ENCODE measurements at regions not wholly inside any gene's neighbourhood (a gene's known extent, or its start where the extent isn't known, plus 50 kb on each side); places are given as distances from the start of the nearest gene placed in this dataset.
A peak's percentile ranks its signal among the peaks of the same experiment; 100 is the strongest.
"Not testable (repeated sequence)": the region's sequence is repeated elsewhere in the genome, so short reads cannot be mapped to it uniquely, and the experiment has no call there.

DNA sequence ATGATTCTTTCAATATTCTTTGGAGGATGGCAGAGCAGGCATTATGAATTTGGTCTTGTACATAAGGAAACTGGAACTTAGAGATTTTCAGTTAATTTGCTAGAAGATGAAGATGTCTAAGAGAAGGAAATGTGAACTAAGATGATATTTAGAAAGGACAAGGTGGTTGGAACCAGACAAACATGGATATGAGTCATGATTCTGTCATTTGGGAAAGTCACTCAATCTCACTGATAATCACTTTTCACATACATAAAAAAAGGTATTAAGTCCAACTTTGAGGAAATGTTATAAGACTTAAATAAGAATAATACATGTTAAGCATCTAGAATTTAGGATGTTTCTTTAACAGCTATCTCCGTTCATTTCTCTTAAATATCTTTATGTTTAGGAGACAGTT, 315.1 kb upstream of the COX7C start:
- H3K4me1 Mint-ChIP-seq; H3K4me3 Mint-ChIP-seq; H3K9me3 Mint-ChIP-seq; H3K27ac Mint-ChIP-seq (ENCODE audit: unreplicated experiment); H3K27me3 Mint-ChIP-seq (ENCODE audit: low read depth); H3K36me3 Mint-ChIP-seq (ENCODE audit: low read depth); DNase-seq (ENCODE audit: low read depth, low spot score): not testable (repeated sequence)

DNA sequence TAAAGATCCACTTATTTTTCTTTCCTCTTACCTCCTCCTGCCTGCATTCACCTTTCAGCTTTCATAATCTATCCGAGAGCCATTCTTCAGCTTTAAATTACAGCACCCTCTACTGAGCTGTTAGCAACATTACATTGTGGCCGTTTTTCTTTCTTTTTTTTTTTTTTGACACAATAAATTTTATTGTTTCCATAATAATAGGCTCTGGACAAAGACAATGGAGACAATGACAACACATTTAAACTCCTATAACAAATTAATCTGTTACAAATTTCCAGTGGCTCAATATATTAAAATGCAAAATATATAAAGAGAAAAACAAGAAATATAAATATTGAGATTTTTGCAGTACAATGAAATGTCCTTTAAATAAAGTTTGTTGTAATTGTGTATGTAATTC, 312.7 kb upstream of the COX7C start:
- H3K27me3 Mint-ChIP-seq (ENCODE audit: low read depth); H3K9me3 Mint-ChIP-seq; H3K27ac Mint-ChIP-seq (ENCODE audit: unreplicated experiment); H3K4me3 Mint-ChIP-seq; H3K36me3 Mint-ChIP-seq (ENCODE audit: low read depth); DNase-seq (ENCODE audit: low read depth, low spot score); H3K4me1 Mint-ChIP-seq: not testable (repeated sequence)
- TF ChIP-seq, protein P1, sequence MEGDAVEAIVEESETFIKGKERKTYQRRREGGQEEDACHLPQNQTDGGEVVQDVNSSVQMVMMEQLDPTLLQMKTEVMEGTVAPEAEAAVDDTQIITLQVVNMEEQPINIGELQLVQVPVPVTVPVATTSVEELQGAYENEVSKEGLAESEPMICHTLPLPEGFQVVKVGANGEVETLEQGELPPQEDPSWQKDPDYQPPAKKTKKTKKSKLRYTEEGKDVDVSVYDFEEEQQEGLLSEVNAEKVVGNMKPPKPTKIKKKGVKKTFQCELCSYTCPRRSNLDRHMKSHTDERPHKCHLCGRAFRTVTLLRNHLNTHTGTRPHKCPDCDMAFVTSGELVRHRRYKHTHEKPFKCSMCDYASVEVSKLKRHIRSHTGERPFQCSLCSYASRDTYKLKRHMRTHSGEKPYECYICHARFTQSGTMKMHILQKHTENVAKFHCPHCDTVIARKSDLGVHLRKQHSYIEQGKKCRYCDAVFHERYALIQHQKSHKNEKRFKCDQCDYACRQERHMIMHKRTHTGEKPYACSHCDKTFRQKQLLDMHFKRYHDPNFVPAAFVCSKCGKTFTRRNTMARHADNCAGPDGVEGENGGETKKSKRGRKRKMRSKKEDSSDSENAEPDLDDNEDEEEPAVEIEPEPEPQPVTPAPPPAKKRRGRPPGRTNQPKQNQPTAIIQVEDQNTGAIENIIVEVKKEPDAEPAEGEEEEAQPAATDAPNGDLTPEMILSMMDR (conservative IDR thresholded peaks at IDR 0.05): peak; percentile 72

DNA sequence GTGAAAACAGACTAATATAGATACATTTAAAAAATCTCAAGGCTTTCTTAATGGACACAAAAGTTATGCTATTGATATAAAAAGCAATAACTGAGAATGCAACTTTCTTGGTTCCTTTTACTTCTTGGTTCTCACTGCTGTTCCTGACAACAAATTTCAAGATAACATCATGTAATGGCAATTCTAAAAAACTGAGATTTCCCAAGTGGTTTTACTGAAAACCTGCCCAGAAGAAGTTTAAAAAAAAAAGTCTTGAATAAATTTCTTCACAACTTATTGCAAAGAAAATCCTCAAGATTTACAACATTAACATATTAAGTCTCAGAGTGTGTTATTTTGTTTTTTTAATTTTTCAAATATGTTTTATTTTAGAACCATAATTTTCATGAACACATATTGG, 302.8 kb upstream of the COX7C start:
- Mint-ChIP-seq H3K4me1 (no peaks in the 10 kb centered on the region), H3K4me3 (no peak overlapping the region), H3K9me3 (peaks cover 9% of the 10 kb centered on the region), H3K27ac (ENCODE audit: unreplicated experiment) (no peak overlapping the region), H3K27me3 (ENCODE audit: low read depth) (no peaks in the 10 kb centered on the region), H3K36me3 (ENCODE audit: low read depth) (peaks cover 2% of the 10 kb centered on the region)
- TF ChIP-seq, protein P1 (conservative IDR thresholded peaks at IDR 0.05): no peak
- DNase-seq (ENCODE audit: low read depth, low spot score): no peak

DNA sequence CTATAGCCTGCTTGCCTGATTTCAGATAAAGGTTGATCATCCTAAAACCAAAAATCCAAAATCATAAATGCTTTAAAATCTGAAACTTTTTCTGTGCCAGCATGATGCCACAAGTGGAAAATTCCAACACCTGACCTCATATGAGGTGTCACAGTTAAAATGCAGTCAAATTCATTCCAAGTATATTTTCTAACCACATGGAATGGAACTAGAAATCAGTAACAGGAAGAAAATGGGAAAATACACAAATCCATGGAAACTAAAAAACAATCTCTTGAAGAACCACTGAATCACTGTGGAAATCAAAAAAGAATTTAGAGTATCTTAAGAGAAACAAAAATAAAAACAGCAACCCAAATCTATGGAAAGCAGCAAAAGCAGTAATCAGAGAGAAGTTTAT, 297.5 kb upstream of the COX7C start:
- Mint-ChIP-seq H3K36me3 (ENCODE audit: low read depth) (peaks cover 2% of the 10 kb centered on the region), H3K9me3 (peaks cover 3% of the 10 kb centered on the region), H3K4me3 (no peak overlapping the region), H3K27ac (ENCODE audit: unreplicated experiment) (no peak overlapping the region), H3K27me3 (ENCODE audit: low read depth) (no peaks in the 10 kb centered on the region), H3K4me1 (peaks cover 3% of the 10 kb centered on the region)
- no peak for DNase-seq (ENCODE audit: low read depth, low spot score)
- TF ChIP-seq, protein P1 (conservative IDR thresholded peaks at IDR 0.05): no peak

DNA sequence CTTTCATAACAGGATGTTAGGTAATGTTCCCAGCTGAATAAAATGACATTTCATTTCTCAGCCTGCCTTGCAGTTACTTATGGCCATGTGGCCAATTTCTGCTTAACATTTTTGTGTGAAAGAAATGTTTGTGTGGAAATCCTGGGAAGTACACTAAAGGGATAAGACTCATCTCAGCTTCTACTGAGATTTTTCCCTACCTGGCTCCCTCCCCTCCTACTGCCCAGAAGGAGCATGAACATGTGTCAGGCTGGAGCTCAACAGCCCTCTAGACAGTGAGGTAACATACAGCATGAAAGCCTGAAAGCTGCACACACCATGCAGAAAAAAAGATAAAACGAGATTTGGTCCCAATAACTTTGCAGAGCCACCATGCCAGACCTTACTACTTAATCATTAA, 288.4 kb upstream of the COX7C start:
- no peaks in the 10 kb centered on the region for H3K9me3 Mint-ChIP-seq
- no peaks in the 10 kb centered on the region for H3K36me3 Mint-ChIP-seq (ENCODE audit: low read depth)
- no peak for DNase-seq (ENCODE audit: low read depth, low spot score)
- H3K27me3 Mint-ChIP-seq (ENCODE audit: low read depth): no peaks in the 10 kb centered on the region
- no peak overlapping the region for H3K4me3 Mint-ChIP-seq
- H3K27ac Mint-ChIP-seq (ENCODE audit: unreplicated experiment): no peak overlapping the region
- TF ChIP-seq, protein P1 (conservative IDR thresholded peaks at IDR 0.05): no peak
- H3K4me1 Mint-ChIP-seq: peaks cover 7% of the 10 kb centered on the region

DNA sequence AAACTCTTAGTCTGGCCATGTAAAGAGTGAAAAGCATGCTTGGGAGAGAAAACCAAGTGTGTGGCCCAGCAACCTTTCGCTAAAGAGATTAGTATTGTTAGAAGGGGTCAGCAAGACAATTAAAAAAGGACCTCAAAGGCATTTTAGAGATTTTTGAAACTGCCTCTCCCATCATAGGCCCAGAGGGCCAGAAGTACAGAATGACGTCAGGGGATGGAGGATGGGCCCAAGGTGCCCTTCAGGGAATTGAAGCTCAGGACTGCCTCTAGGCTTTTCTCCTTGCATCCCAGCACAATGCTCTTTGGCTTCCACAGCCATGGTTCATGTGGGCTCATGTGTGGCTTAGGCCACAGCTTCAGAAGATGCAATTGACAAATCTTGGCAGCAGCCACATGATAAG, 287.0 kb upstream of the COX7C start:
- H3K27ac Mint-ChIP-seq (ENCODE audit: unreplicated experiment): no peak overlapping the region
- H3K4me3 Mint-ChIP-seq: no peak overlapping the region
- H3K27me3 Mint-ChIP-seq (ENCODE audit: low read depth): no peaks in the 10 kb centered on the region
- H3K4me1 Mint-ChIP-seq: no peaks in the 10 kb centered on the region
- DNase-seq (ENCODE audit: low read depth, low spot score): no peak
- no peaks in the 10 kb centered on the region for H3K9me3 Mint-ChIP-seq
- TF ChIP-seq, protein P1 (conservative IDR thresholded peaks at IDR 0.05): no peak
- H3K36me3 Mint-ChIP-seq (ENCODE audit: low read depth): no peaks in the 10 kb centered on the region
